RWPE1 (cell line): ENCODE measurements at regions not wholly inside any gene's neighbourhood (a gene's known extent, or its start where the extent isn't known, plus 50 kb on each side); places are given as distances from the start of the nearest gene placed in this dataset.

Experiments
- CTCF ChIA-PET: fragments of 350-600 bp; sonication (Branson Sonifier 250); formaldehyde crosslinking; extraction: SDS; loops from one replicate; lab custom pipeline; 2021; lab: Yijun Ruan, JAX
- POLR2A ChIA-PET: fragments of 400-600 bp; formaldehyde crosslinking; extraction: SDS; loops from one replicate; lab custom pipeline; 2020; ENCODE audit warnings: antibody characterized with exemption; ENCODE audit not compliant: low non-redundant PET; lab: Yijun Ruan, JAX
- DNase-seq: peaks from one replicate; pipeline ENCODE4 v3.0.0; 2012; ENCODE audit warnings: low spot score
- H3K27ac ChIP-seq: fragments of 450-650 bp; 2 replicates; pipeline ENCODE4 v1.5.1; 2017
- CTCF ChIP-seq: fragments of 450-650 bp; conservative IDR thresholded peaks from 2 replicates; pipeline ENCODE4 v1.5.1; 2017; ENCODE audit warnings: low read depth, mild to moderate bottlenecking

- ChIA-PET POLR2A (no interaction called here), CTCF (no interaction called here)
- no peak for TF ChIP-seq CTCF
- DNase-seq: no peak
- no peak overlapping the region for H3K27ac ChIP-seq
Measured at GRCh38 chr2:161042990-161043625, 117.1 kb upstream of the TANK start.

GRCh38 chr2:161044095-161044865 is 115.9 kb upstream of the TANK start:
- ChIA-PET POLR2A (no interaction called here), CTCF (no interaction called here)
- H3K27ac ChIP-seq: no peak overlapping the region
- DNase-seq: no peak
- no peak for TF ChIP-seq CTCF

- H3K27ac ChIP-seq: no peak overlapping the region
- no peak for TF ChIP-seq CTCF
- no peak for DNase-seq
- ChIA-PET POLR2A (no interaction called here), CTCF (no interaction called here)
Measured at GRCh38 chr2:161044921-161045320, 115.3 kb upstream of the TANK start.

- POLR2A ChIA-PET: no interaction called here
- H3K27ac ChIP-seq: no peak overlapping the region
- no peak for DNase-seq
- CTCF ChIA-PET: no interaction called here
- TF ChIP-seq CTCF: no peak
Measured at GRCh38 chr2:161045726-161046125, 114.5 kb upstream of the TANK start.

GRCh38 chr2:161046876-161047275 is 113.4 kb upstream of the TANK start:
- ChIA-PET CTCF (interaction anchor here (0.5 kb wide), 1 partner anchor 15 kb away, joined by 5 read pairs; no protein-coding TSS in a partner anchor), POLR2A (no interaction called here)
- DNase-seq: no peak
- no peak overlapping the region for H3K27ac ChIP-seq
- TF ChIP-seq CTCF: no peak

- DNase-seq: no peak
- ChIA-PET POLR2A (no interaction called here), CTCF (no interaction called here)
- no peak for TF ChIP-seq CTCF
- no peak overlapping the region for H3K27ac ChIP-seq
Measured at GRCh38 chr2:161048317-161048716, 111.9 kb upstream of the TANK start.
